Muscle layer of colon (tissue), 2 donors: ENCODE measurements at regions not wholly inside any gene's neighbourhood (a gene's known extent, or its start where the extent isn't known, plus 50 kb on each side); places are given as distances from the start of the nearest gene placed in this dataset.
"Not testable (repeated sequence)": the region's sequence is repeated elsewhere in the genome, so short reads cannot be mapped to it uniquely, and the experiment has no call there.

Source experiments
- H3K27ac ChIP-seq: one replicate; pipeline ENCODE4 v1.7.0; 2013; ENCODE audit warnings: low read depth, mild to moderate bottlenecking, low read length, moderate library complexity
- H3K27me3 ChIP-seq, 2 donors: one replicate each; pipeline ENCODE4 v1.7.0; 2013; ENCODE audit warnings: low read length in 2 of 2, mild to moderate bottlenecking in 2 of 2; ENCODE audit not compliant: insufficient read depth in 2 of 2, control insufficient read depth in 1 of 2
- H3K36me3 ChIP-seq: one replicate; pipeline ENCODE4 v1.7.0; 2013; ENCODE audit warnings: mild to moderate bottlenecking, low read length; ENCODE audit not compliant: insufficient read depth
- H3K4me1 ChIP-seq: one replicate; pipeline ENCODE4 v1.7.0; 2013; ENCODE audit warnings: mild to moderate bottlenecking, low read length; ENCODE audit not compliant: insufficient read depth
- H3K4me3 ChIP-seq, 2 donors: one replicate each; pipeline ENCODE4 v1.7.0; 2013; ENCODE audit warnings: low read length in 2 of 2, low read depth in 1 of 2, mild to moderate bottlenecking in 1 of 2, moderate library complexity in 1 of 2
- H3K9ac ChIP-seq: one replicate; pipeline ENCODE4 v1.7.0; 2013; ENCODE audit warnings: low read length
- H3K9me3 ChIP-seq: one replicate; pipeline ENCODE4 v1.7.0; 2013; ENCODE audit warnings: mild to moderate bottlenecking, low read length
- donor health status: abdominal sarcoma.
- donor health status: Adenocarcinoma of cecum.

GRCh38 chr18:30163573-30163972 lies 879.0 kb downstream of the DSC3 start:
- Histone ChIP-seq H3K27me3 (no peaks in the 10 kb centered on the region), H3K36me3 (no peaks in the 10 kb centered on the region), H3K4me1 (no peaks in the 10 kb centered on the region), H3K27ac (no peak overlapping the region), H3K9ac (no peak overlapping the region), H3K4me3 (no peak overlapping the region), H3K9me3 (no peaks in the 10 kb centered on the region)

DNA sequence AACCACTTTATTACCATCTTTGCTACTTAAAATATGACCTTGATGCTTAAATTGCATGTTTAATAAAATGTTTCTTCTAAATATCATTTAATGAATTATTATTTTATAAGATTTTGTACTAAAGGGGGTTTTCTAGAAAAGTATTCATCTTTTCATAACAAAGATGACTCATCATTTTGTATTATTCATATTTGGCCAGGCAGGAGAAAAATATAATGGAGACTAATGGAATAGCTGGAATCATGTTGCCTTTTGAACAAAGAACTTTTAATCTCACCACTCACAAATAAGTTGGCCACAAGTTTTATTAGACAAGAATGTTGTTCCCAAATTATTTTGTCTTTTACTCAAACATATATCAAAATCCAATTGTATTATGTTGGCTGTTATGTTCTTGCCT lies 882.4 kb downstream of the DSC3 start:
- H3K9ac ChIP-seq: no peak overlapping the region
- H3K27me3 ChIP-seq: no peaks in the 10 kb centered on the region
- H3K27ac ChIP-seq: no peak overlapping the region

DNA sequence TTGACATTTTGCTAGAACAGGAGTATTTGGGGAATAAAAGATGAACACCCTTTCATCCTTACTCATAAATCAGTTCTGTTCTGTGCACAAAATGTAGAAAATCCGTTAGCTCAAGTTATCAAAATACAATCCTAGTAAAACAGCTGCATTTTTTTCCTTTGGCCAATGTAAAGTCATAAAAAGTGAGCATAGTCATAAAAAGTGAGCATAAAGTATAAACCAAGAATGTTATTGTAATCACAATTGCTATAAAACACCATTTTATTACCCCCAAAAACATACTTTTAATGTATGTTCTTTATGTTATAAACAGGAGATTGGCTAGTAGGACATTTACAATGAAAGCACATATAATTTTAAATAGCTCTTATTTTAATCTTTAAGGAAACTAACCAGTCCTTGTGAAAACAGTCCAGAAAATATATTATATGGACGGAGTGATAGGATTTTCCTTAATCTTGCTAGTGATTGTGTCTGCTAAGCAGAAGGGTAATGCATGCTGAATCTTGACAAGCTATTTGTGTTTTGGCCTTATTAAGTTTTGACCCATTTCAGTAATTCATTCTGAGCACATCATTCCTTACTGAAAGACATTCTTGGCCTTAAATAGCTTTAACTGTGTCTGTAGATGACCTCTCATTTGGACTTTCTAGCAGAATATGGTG lies 891.8 kb downstream of the DSC3 start:
- peaks cover 4% of the 10 kb centered on the region for H3K4me1 ChIP-seq
- H3K4me3 ChIP-seq: no peak overlapping the region
- H3K27me3 ChIP-seq: no peaks in the 10 kb centered on the region
- no peaks in the 10 kb centered on the region for H3K36me3 ChIP-seq
- H3K27ac ChIP-seq: no peak overlapping the region
- H3K9ac ChIP-seq: no peak overlapping the region
- H3K9me3 ChIP-seq: no peaks in the 10 kb centered on the region

More for the DNA sequence above, 882.4 kb downstream of the DSC3 start:
- no peaks in the 10 kb centered on the region for H3K36me3 ChIP-seq
- H3K4me3 ChIP-seq: no peak overlapping the region
- H3K9me3 ChIP-seq: no peaks in the 10 kb centered on the region
- H3K4me1 ChIP-seq: no peaks in the 10 kb centered on the region

- Histone ChIP-seq H3K36me3 (no peaks in the 10 kb centered on the region), H3K27ac (no peak overlapping the region), H3K9me3 (no peaks in the 10 kb centered on the region), H3K4me3 (no peak overlapping the region), H3K4me1 (peaks cover 4% of the 10 kb centered on the region), H3K9ac (no peak overlapping the region), H3K27me3 (no peaks in the 10 kb centered on the region)
Measured at GRCh38 chr18:30149585-30149984, 893.0 kb downstream of the DSC3 start.

DNA sequence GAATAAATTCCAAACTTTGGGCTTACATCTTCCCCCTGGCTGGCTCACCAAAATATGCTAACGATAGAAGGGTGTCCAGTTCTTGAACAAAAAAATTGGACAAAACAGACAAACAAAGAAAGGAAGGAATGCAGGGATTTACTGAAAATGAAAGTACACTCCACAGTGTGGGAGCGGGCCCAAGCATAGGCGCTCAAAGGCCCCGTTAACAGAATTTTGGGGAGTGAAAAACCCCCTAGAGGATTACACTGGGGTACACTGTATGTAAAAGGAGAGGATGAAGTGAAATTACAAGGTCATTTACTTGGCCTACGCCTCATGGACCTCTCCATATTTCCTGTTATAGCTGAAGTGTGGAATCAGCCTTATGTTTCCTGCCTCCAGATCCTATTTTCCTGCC lies 899.7 kb downstream of the DSC3 start:
- no peaks in the 10 kb centered on the region for H3K27me3 ChIP-seq
- H3K9ac ChIP-seq: no peak overlapping the region
- no peak overlapping the region for H3K4me3 ChIP-seq
- no peaks in the 10 kb centered on the region for H3K4me1 ChIP-seq
- H3K27ac ChIP-seq: no peak overlapping the region
- no peaks in the 10 kb centered on the region for H3K9me3 ChIP-seq
- no peaks in the 10 kb centered on the region for H3K36me3 ChIP-seq

GRCh38 chr18:30142248-30142647 lies 900.3 kb downstream of the DSC3 start:
- H3K27ac ChIP-seq: no peak overlapping the region
- no peak overlapping the region for H3K9ac ChIP-seq
- no peaks in the 10 kb centered on the region for H3K27me3 ChIP-seq
- no peak overlapping the region for H3K4me3 ChIP-seq
- H3K36me3 ChIP-seq: no peaks in the 10 kb centered on the region
- no peaks in the 10 kb centered on the region for H3K9me3 ChIP-seq
- H3K4me1 ChIP-seq: no peaks in the 10 kb centered on the region

GRCh38 chr18:30141506-30141905 lies 901.0 kb downstream of the DSC3 start:
- not testable (repeated sequence) for H3K9me3 ChIP-seq, H3K4me1 ChIP-seq, H3K36me3 ChIP-seq, H3K27ac ChIP-seq, H3K9ac ChIP-seq, H3K27me3 ChIP-seq, H3K4me3 ChIP-seq

DNA sequence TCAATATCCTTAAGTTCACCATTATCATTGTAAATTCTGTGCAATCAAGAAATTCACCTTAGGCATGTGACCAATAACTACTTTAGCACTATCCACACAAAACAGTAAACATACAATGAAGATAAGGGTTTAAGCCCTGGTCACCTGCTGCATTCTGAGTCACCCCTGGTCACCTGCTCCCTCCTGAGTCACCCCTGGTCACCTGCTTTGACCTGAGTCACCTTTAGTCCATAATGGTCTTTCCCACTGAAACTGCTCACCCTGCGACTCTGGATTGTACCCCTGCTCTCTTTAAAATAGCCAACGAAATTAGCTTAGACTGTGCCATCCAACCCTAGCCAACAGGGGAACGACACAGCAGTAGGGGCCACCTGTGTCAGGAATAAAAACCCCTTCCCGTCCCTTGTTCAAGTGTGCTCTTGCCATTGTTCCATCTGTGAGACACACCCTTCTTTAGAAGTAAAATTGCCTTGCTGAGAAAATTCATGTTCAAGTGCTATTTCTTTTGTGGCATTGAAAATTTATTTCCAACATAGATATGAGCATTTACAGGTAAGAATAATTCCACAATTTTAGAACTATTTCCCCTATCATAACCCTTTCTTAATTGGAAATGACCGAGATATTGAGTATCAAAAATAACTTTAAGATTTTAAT lies 902.8 kb downstream of the DSC3 start:
- no peaks in the 10 kb centered on the region for H3K27me3 ChIP-seq
- H3K9me3 ChIP-seq: no peaks in the 10 kb centered on the region
- no peak overlapping the region for H3K9ac ChIP-seq
- no peak overlapping the region for H3K27ac ChIP-seq
- H3K36me3 ChIP-seq: no peaks in the 10 kb centered on the region
- H3K4me1 ChIP-seq: no peaks in the 10 kb centered on the region
- no peak overlapping the region for H3K4me3 ChIP-seq

GRCh38 chr18:30135938-30136337 lies 906.6 kb downstream of the DSC3 start:
- Histone ChIP-seq H3K4me3 (no peak overlapping the region), H3K27me3 (no peaks in the 10 kb centered on the region), H3K9me3 (no peaks in the 10 kb centered on the region), H3K9ac (no peak overlapping the region), H3K36me3 (no peaks in the 10 kb centered on the region), H3K4me1 (no peaks in the 10 kb centered on the region), H3K27ac (no peak overlapping the region)

- Histone ChIP-seq H3K27ac (no peak overlapping the region), H3K9ac (no peak overlapping the region), H3K27me3 (no peaks in the 10 kb centered on the region), H3K4me1 (no peaks in the 10 kb centered on the region), H3K9me3 (no peaks in the 10 kb centered on the region), H3K4me3 (no peak overlapping the region), H3K36me3 (no peaks in the 10 kb centered on the region)
Measured at GRCh38 chr18:30134020-30134419, 908.5 kb downstream of the DSC3 start.

DNA sequence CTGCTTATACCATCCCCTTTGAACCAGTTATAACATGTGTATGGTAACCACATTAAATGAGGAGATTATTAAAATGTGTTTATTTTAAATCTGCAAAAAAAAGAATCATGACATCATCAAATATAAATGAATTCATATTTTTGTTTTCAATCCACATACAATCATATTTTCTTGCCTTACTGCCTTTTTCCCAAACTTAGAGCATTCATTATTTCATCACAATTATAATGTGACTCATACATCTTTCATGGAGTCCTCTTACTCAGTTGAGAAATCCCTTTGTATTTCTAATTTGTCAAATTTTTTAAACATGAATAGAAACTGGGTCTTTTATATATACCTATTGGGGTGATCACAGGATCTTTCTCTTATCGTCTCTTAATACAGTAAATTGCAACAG lies 909.6 kb downstream of the DSC3 start:
- no peaks in the 10 kb centered on the region for H3K9me3 ChIP-seq
- no peaks in the 10 kb centered on the region for H3K4me1 ChIP-seq
- H3K9ac ChIP-seq: no peak overlapping the region
- H3K36me3 ChIP-seq: no peaks in the 10 kb centered on the region
- H3K4me3 ChIP-seq: no peak overlapping the region
- H3K27ac ChIP-seq: no peak overlapping the region
- no peaks in the 10 kb centered on the region for H3K27me3 ChIP-seq

GRCh38 chr18:30121397-30121796 lies 921.1 kb downstream of the DSC3 start:
- Histone ChIP-seq H3K36me3 (no peaks in the 10 kb centered on the region), H3K27me3 (no peaks in the 10 kb centered on the region), H3K27ac (no peak overlapping the region), H3K9me3 (no peaks in the 10 kb centered on the region), H3K4me1 (no peaks in the 10 kb centered on the region), H3K4me3 (no peak overlapping the region), H3K9ac (no peak overlapping the region)
